ENCODE measurements at regions not wholly inside any gene's neighbourhood (a gene's known extent, or its start where the extent isn't known, plus 50 kb on each side); places are given as distances from the start of the nearest gene placed in this dataset.

- no peak for TF ChIP-seq CTCF (conservative IDR thresholded peaks at IDR 0.05 in 1 of 2, IDR thresholded peaks at IDR 0.05 in 1 of 2; ENCODE audit: low read depth in 1 of 2, low read length in 2 of 2)
- no peak for TF ChIP-seq EZH2 (IDR thresholded peaks at IDR 0.05; ENCODE audit: low read length, missing control alignments)
These were observed 92.6 kb upstream of the AKIP1 start for GRCh38 chr11:8818421-8818820.

Data from fibroblast of lung (primary cell).